ENCODE measurements at regions not wholly inside any gene's neighbourhood (a gene's known extent, or its start where the extent isn't known, plus 50 kb on each side); places are given as distances from the start of the nearest gene placed in this dataset.

DNA sequence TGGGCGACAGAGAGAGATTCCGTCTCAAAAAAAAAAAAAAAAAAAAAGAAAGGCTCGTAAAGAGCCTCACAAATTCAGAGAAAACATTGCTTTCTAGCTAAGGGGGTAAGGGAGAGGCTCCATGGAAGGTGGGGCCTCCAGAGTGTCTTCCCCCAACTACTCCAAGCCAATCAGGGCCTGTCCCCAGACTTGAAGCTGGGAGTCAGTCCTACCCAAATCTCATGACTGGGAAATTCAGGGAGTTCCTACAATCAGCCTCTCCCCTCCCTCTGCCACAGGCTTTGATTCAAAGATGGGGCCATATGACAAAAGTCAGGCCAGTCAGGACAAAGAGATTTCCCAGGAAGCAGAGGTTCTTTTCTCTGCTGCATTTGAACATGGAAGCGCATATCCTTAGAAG, 63.0 kb upstream of the NUP160 start:
- Mint-ChIP-seq H3K9me3 (ENCODE audit: insufficient read depth) (no peaks in the 10 kb centered on the region), H3K27me3 (no peaks in the 10 kb centered on the region), H3K27ac (no peak overlapping the region), H3K4me3 (no peak overlapping the region), H3K4me1 (peaks cover 45% of the 10 kb centered on the region)
- no peak overlapping the region for H3K4me2 ChIP-seq (replicated peaks; ENCODE audit: low read depth, low read length, poor library complexity, severe bottlenecking)
- no peaks in the 10 kb centered on the region for H3K9me3 ChIP-seq (ENCODE audit: control extremely low read depth in 1 of 3, control insufficient read depth in 2 of 3, insufficient read depth in 1 of 3, low read length in 2 of 3)
- ChIA-PET POLR2A (interaction anchor here (0.6 to 0.7 kb wide), 2 partner anchors 9 to 52 kb away, joined by 4 to 9 read pairs; no protein-coding TSS in a partner anchor), CTCF (interaction anchor here (0.7 kb wide), 1 partner anchor 51 kb away, joined by 3 read pairs; no protein-coding TSS in a partner anchor)
- peaks cover 33 to 42% of the 10 kb centered on the region in 2 donors for H3K4me1 ChIP-seq (ENCODE audit: control insufficient read depth in 2 of 2, insufficient read depth in 2 of 2, low read length in 2 of 2)
- no peaks in the 10 kb centered on the region for H3K27me3 ChIP-seq (replicated peaks in 1 of 4; ENCODE audit: control extremely low read depth in 1 of 4, control insufficient read depth in 3 of 4, insufficient read depth in 4 of 4, low read length in 3 of 4)
- H3K79me2 ChIP-seq (ENCODE audit: control insufficient read depth, insufficient read depth, low read length) = no peaks in the 10 kb centered on the region
- no peak overlapping the region for H3K4me3 ChIP-seq (ENCODE audit: control extremely low read depth in 1 of 5, extremely low read depth in 1 of 5, insufficient read depth in 1 of 5, low read depth in 2 of 5, low read length in 4 of 5)
- TF ChIP-seq, protein P1, sequence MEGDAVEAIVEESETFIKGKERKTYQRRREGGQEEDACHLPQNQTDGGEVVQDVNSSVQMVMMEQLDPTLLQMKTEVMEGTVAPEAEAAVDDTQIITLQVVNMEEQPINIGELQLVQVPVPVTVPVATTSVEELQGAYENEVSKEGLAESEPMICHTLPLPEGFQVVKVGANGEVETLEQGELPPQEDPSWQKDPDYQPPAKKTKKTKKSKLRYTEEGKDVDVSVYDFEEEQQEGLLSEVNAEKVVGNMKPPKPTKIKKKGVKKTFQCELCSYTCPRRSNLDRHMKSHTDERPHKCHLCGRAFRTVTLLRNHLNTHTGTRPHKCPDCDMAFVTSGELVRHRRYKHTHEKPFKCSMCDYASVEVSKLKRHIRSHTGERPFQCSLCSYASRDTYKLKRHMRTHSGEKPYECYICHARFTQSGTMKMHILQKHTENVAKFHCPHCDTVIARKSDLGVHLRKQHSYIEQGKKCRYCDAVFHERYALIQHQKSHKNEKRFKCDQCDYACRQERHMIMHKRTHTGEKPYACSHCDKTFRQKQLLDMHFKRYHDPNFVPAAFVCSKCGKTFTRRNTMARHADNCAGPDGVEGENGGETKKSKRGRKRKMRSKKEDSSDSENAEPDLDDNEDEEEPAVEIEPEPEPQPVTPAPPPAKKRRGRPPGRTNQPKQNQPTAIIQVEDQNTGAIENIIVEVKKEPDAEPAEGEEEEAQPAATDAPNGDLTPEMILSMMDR (IDR thresholded peaks at IDR 0.05) = no peak
- TF ChIP-seq EZH2 (IDR thresholded peaks at IDR 0.05; ENCODE audit: borderline replicate concordance, insufficient read depth, low read depth, low read length, poor library complexity, severe bottlenecking) = no peak
- H4K20me1 ChIP-seq (ENCODE audit: control insufficient read depth, insufficient read depth, low read length, poor library complexity, severe bottlenecking) = no peaks in the 10 kb centered on the region
- ATAC-seq (ENCODE audit: low read depth) (no peak), DNase-seq (no peak)
- no peak overlapping the region for H2AFZ ChIP-seq (ENCODE audit: insufficient read depth, low read depth, low read length, poor library complexity, severe bottlenecking)
- H3K27ac ChIP-seq (ENCODE audit: low read length in 2 of 2) = no peak overlapping the region
- intact Hi-C loops (cut with micrococcal nuclease) = no loop called here
- WGBS (ENCODE audit: insufficient coverage) = 100% methylated on average over 1 of the region's 4 CpGs
- H3K9ac ChIP-seq (ENCODE audit: low read length) = no peak overlapping the region
- H3K36me3 ChIP-seq (replicated peaks in 1 of 2; ENCODE audit: control extremely low read depth in 1 of 2, control insufficient read depth in 1 of 2, extremely low read depth in 1 of 2, insufficient read depth in 2 of 2, low read length in 1 of 2) = no peaks in the 10 kb centered on the region

- Histone ChIP-seq H3K27me3 (replicated peaks in 1 of 4; ENCODE audit: control extremely low read depth in 1 of 4, control insufficient read depth in 3 of 4, insufficient read depth in 4 of 4, low read length in 3 of 4) (no peaks in the 10 kb centered on the region), H3K4me1 (ENCODE audit: control insufficient read depth in 2 of 2, insufficient read depth in 2 of 2, low read length in 2 of 2) (peaks cover 7 to 14% of the 10 kb centered on the region in 2 donors), H2AFZ (ENCODE audit: insufficient read depth, low read depth, low read length, poor library complexity, severe bottlenecking) (peak overlapping the region; percentile 51), H4K20me1 (ENCODE audit: control insufficient read depth, insufficient read depth, low read length, poor library complexity, severe bottlenecking) (no peaks in the 10 kb centered on the region), H3K4me2 (replicated peaks; ENCODE audit: low read depth, low read length, poor library complexity, severe bottlenecking) (peak overlapping the region; percentile 40), H3K9ac (ENCODE audit: low read length) (no peak overlapping the region), H3K4me3 (ENCODE audit: control extremely low read depth in 1 of 5, extremely low read depth in 1 of 5, insufficient read depth in 1 of 5, low read depth in 2 of 5, low read length in 4 of 5) (peak overlapping the region in 1 of 5 experiments; percentile 22), H3K27ac (ENCODE audit: low read length in 2 of 2) (no peak overlapping the region), H3K9me3 (ENCODE audit: control extremely low read depth in 1 of 3, control insufficient read depth in 2 of 3, insufficient read depth in 1 of 3, low read length in 2 of 3) (no peaks in the 10 kb centered on the region), H3K79me2 (ENCODE audit: control insufficient read depth, insufficient read depth, low read length) (no peaks in the 10 kb centered on the region), H3K36me3 (replicated peaks in 1 of 2; ENCODE audit: control extremely low read depth in 1 of 2, control insufficient read depth in 1 of 2, extremely low read depth in 1 of 2, insufficient read depth in 2 of 2, low read length in 1 of 2) (no peaks in the 10 kb centered on the region)
- ATAC-seq (ENCODE audit: low read depth) (no peak), DNase-seq (no peak)
- Mint-ChIP-seq H3K4me3 (peak overlapping the region; percentile 44), H3K27ac (no peak overlapping the region), H3K4me1 (peaks cover 29% of the 10 kb centered on the region), H3K27me3 (no peaks in the 10 kb centered on the region), H3K9me3 (ENCODE audit: insufficient read depth) (no peaks in the 10 kb centered on the region)
- WGBS (ENCODE audit: insufficient coverage) = 0% methylated on average over 1 of the region's 5 CpGs
- ChIA-PET CTCF (interaction anchor here (0.6 to 2.1 kb wide), 3 partner anchors 10 to 54 kb away, joined by 3 to 7 read pairs (median 7); no protein-coding TSS in a partner anchor), POLR2A (interaction anchor here (1.1 to 1.6 kb wide), 2 partner anchors 10 to 13 kb away, joined by 3 to 4 read pairs; no protein-coding TSS in a partner anchor)
- TF ChIP-seq, protein P1 (IDR thresholded peaks at IDR 0.05) = no peak
- TF ChIP-seq EZH2 (IDR thresholded peaks at IDR 0.05; ENCODE audit: borderline replicate concordance, insufficient read depth, low read depth, low read length, poor library complexity, severe bottlenecking) = no peak
- intact Hi-C loops (cut with micrococcal nuclease) = no loop called here
These were observed 60.0 kb upstream of the NUP160 start for GRCh38 chr11:47908198-47908597.

All from B cell (primary cell).